ENCODE measurements at regions not wholly inside any gene's neighbourhood (a gene's known extent, or its start where the extent isn't known, plus 50 kb on each side); places are given as distances from the start of the nearest gene placed in this dataset.

- no peak for DNase-seq
Observed at GRCh38 chr3:110711851-110712516, 359.6 kb upstream of the NECTIN3 start.

- DNase-seq = no peak
Observed at GRCh38 chr3:110727056-110727455, 344.6 kb upstream of the NECTIN3 start.

DNA sequence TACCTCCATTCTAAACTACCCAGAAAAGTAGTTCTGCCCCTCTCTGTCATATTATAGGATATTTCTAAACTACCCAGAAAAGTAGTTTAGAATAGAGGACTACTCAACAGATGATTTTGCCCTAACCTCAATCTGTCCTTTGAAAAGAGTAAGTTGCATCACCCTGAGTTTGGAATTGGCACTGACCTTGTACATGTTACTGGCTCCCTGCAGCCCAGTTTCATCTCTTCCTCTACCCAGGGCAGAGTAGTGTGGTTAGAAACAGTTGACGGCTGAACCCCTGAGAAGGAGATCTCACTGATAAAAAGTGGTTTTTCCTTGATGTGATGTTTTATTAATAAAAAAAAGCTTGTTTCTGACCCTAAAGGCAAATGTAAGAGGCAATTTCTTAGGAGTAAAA is 340.5 kb upstream of the NECTIN3 start:
- no peak for DNase-seq

GRCh38 chr3:110732420-110732819 is 339.2 kb upstream of the NECTIN3 start:
- no peak for DNase-seq

- no peak for DNase-seq
Observed at GRCh38 chr3:110733045-110733444, 338.6 kb upstream of the NECTIN3 start.

- DNase-seq = no peak
Observed at GRCh38 chr3:110734524-110734923, 337.1 kb upstream of the NECTIN3 start.

GRCh38 chr3:110736332-110736731 is 335.3 kb upstream of the NECTIN3 start:
- no peak for DNase-seq

DNA sequence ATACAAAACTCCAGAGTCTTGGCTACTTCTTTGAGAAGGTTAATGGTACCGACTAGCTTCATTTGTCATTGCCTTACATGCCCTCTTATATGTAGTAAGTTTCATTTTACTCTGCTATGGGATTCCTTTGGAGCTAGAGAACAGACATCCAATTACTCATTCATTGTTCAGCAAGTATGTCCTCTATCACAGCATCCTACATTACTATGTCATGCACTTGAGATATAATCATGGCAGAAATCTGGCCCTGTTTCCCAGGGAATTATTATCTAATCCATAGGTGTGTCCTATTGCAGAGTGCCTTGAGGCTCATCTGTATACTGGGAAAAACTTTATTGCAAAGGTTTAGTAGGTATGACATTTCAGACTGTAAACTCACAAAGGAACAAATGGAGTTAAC is 333.1 kb upstream of the NECTIN3 start:
- no peak for DNase-seq

GRCh38 chr3:110741891-110742290 is 329.7 kb upstream of the NECTIN3 start:
- no peak for DNase-seq

DNA sequence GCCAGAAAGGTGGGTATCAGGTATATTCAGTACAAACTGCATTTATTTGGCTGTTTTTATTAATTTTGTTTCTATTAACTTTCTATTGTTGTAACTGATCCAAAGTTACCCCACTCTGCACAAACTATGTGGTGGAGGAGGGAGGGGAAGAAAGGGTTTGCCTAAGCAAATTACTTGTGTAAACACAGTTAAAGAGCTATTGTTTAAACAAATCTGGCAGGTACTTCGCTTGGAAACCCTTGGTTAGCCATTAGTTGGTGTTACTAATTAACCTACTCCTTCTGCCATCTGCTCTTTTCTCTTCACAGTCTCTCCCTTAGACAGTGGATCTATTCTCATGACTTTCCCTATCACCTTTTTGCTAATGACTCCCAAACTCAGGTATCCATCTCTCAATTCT is 328.4 kb upstream of the NECTIN3 start:
- no peak for DNase-seq

GRCh38 chr3:110743984-110744383 is 327.6 kb upstream of the NECTIN3 start:
- DNase-seq = no peak

GRCh38 chr3:110744723-110745122 is 326.9 kb upstream of the NECTIN3 start:
- DNase-seq = no peak

GRCh38 chr3:110749006-110749405 is 322.6 kb upstream of the NECTIN3 start:
- DNase-seq = no peak

- DNase-seq = no peak
Observed at GRCh38 chr3:110750201-110750600, 321.4 kb upstream of the NECTIN3 start.

GRCh38 chr3:110752307-110752706 is 319.3 kb upstream of the NECTIN3 start:
- no peak for DNase-seq

GRCh38 chr3:110753516-110753915 is 318.1 kb upstream of the NECTIN3 start:
- DNase-seq = no peak

- DNase-seq = no peak
Observed at GRCh38 chr3:110754212-110754916, 317.3 kb upstream of the NECTIN3 start.

GRCh38 chr3:110755345-110755744 is 316.3 kb upstream of the NECTIN3 start:
- DNase-seq = no peak

DNA sequence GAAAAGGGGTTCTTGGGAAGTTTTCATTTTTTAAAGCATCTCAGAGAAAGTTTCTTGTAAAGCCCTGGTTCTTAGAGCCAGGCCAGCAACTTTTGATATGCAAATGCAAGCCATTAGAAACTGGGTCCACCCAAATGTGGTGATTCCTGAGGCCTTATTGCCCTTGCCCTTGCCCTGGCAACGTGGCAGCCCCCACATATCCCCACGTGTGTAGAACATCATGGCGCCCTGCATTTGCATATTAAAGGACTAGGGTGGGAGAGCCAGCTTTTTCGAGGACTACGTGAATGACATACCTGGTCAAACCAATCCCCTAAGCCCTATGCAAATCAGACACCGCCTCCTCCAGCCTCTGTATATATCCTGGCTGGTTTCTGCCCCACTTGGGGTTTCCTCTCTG is 314.9 kb upstream of the NECTIN3 start:
- DNase-seq = no peak

DNA sequence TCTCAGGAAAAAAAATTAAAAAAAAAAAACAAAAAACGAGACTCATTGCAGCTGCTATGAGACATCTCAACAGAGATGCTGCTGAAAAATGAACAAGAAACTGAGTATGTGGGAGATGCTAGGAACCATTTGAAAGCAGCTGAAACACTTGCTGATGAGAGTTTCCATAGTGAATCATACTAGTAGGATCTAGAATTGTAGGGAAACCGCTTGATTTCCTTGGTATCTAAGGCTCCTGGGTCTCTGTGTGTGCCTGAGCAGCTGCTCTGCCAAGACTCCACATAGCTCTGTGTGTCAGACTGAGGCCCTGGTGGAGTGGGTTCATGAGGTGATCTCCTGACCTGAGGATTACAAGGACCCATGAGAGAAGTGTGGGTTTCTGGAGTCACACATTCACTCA is 313.4 kb upstream of the NECTIN3 start:
- DNase-seq = no peak

GRCh38 chr3:110767156-110767555 is 304.5 kb upstream of the NECTIN3 start:
- no peak for DNase-seq

GRCh38 chr3:110767838-110768237 is 303.8 kb upstream of the NECTIN3 start:
- DNase-seq = no peak

DNA sequence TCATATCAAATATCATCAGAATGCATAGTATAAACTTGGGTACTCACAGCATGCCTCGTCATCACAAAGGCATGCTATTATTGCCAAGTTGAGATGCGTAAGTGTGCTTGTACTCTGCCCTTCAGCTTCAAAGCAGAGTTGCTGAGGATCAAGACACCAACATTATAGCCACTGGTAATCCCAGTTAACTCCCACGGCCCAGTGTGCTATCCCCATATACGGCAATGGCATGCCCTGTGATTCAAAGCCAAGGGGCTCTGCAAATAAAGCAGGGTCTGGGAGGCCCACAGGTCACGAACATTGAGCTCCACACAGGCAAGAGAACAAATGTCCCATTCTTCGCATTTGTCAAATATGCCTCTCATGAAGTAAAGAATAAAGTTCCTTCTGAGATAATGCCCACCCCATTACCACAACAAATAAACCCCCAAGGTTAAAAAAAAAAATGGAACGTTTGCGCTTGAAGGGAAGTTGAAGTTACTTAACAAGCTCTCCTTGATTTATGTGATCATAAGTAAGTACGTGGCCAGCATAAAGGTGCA is 298.1 kb upstream of the NECTIN3 start:
- no peak for DNase-seq

GRCh38 chr3:110774496-110775265 is 296.9 kb upstream of the NECTIN3 start:
- DNase-seq = no peak
